ENCODE measurements at regions not wholly inside any gene's neighbourhood (a gene's known extent, or its start where the extent isn't known, plus 50 kb on each side); places are given as distances from the start of the nearest gene placed in this dataset.

GRCh38 chr20:6395695-6396094 lies 272.9 kb upstream of the FERMT1 start:
- TF ChIP-seq, protein P1, sequence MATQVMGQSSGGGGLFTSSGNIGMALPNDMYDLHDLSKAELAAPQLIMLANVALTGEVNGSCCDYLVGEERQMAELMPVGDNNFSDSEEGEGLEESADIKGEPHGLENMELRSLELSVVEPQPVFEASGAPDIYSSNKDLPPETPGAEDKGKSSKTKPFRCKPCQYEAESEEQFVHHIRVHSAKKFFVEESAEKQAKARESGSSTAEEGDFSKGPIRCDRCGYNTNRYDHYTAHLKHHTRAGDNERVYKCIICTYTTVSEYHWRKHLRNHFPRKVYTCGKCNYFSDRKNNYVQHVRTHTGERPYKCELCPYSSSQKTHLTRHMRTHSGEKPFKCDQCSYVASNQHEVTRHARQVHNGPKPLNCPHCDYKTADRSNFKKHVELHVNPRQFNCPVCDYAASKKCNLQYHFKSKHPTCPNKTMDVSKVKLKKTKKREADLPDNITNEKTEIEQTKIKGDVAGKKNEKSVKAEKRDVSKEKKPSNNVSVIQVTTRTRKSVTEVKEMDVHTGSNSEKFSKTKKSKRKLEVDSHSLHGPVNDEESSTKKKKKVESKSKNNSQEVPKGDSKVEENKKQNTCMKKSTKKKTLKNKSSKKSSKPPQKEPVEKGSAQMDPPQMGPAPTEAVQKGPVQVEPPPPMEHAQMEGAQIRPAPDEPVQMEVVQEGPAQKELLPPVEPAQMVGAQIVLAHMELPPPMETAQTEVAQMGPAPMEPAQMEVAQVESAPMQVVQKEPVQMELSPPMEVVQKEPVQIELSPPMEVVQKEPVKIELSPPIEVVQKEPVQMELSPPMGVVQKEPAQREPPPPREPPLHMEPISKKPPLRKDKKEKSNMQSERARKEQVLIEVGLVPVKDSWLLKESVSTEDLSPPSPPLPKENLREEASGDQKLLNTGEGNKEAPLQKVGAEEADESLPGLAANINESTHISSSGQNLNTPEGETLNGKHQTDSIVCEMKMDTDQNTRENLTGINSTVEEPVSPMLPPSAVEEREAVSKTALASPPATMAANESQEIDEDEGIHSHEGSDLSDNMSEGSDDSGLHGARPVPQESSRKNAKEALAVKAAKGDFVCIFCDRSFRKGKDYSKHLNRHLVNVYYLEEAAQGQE (IDR thresholded peaks at IDR 0.05; ENCODE audit: insufficient replicate concordance, low read depth) = no peak
- TF ChIP-seq POLR2AphosphoS5 (IDR thresholded peaks at IDR 0.05; ENCODE audit: low read depth) (no peak), GABPA (IDR thresholded peaks at IDR 0.05; ENCODE audit: low read depth) (no peak), SPI1 (IDR thresholded peaks at IDR 0.05; ENCODE audit: borderline replicate concordance, low read depth) (no peak)
- TF ChIP-seq, protein P2, sequence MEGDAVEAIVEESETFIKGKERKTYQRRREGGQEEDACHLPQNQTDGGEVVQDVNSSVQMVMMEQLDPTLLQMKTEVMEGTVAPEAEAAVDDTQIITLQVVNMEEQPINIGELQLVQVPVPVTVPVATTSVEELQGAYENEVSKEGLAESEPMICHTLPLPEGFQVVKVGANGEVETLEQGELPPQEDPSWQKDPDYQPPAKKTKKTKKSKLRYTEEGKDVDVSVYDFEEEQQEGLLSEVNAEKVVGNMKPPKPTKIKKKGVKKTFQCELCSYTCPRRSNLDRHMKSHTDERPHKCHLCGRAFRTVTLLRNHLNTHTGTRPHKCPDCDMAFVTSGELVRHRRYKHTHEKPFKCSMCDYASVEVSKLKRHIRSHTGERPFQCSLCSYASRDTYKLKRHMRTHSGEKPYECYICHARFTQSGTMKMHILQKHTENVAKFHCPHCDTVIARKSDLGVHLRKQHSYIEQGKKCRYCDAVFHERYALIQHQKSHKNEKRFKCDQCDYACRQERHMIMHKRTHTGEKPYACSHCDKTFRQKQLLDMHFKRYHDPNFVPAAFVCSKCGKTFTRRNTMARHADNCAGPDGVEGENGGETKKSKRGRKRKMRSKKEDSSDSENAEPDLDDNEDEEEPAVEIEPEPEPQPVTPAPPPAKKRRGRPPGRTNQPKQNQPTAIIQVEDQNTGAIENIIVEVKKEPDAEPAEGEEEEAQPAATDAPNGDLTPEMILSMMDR (IDR thresholded peaks at IDR 0.05; ENCODE audit: insufficient read depth, low read length) = no peak
- peaks cover 4% of the 10 kb centered on the region for H3K27me3 ChIP-seq (ENCODE audit: insufficient read depth, poor library complexity, severe bottlenecking)
- no peak overlapping the region for H3K4me3 ChIP-seq (replicated peaks; ENCODE audit: insufficient read depth, low read length)
- peak in 1 of 2 experiments; percentile 22 for DNase-seq (ENCODE audit: low read depth in 1 of 2, low spot score in 1 of 2)
- no peak overlapping the region for H3K27ac ChIP-seq (replicated peaks)

DNA sequence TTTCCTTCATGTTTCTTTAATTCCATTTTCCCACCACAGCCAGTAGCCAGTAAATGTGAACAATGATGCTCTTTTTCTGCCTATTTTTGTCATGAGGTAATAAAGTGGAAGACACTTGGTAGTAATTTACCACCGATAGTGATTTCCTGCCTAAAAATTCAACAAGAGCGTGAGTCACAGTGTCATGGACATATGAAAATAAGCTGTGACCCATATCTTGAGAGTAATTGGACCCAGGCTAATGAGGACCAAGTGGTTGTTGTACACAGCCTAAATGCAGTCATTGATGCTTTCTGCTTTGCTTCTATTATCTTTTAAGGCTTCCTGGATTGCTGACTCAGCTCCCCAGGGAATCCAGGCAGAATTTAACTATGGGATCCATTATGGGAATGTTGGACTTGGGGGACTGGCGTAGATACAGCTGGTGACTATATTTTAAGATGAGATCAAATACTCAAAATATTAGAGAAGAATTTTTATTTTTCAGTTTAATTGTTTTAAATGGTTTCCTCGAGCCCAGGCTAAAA lies 265.9 kb upstream of the FERMT1 start:
- no peak for TF ChIP-seq GABPA (IDR thresholded peaks at IDR 0.05; ENCODE audit: low read depth)
- no peak for TF ChIP-seq POLR2AphosphoS5 (IDR thresholded peaks at IDR 0.05; ENCODE audit: low read depth)
- TF ChIP-seq, protein P2 (IDR thresholded peaks at IDR 0.05; ENCODE audit: insufficient read depth, low read length) = no peak
- no peak for TF ChIP-seq SPI1 (IDR thresholded peaks at IDR 0.05; ENCODE audit: borderline replicate concordance, low read depth)
- TF ChIP-seq, protein P1 (IDR thresholded peaks at IDR 0.05; ENCODE audit: insufficient replicate concordance, low read depth) = no peak
- DNase-seq (ENCODE audit: low read depth in 1 of 2, low spot score in 1 of 2) = no peak
- no peak overlapping the region for H3K27ac ChIP-seq (replicated peaks)
- peaks cover 2% of the 10 kb centered on the region for H3K27me3 ChIP-seq (ENCODE audit: insufficient read depth, poor library complexity, severe bottlenecking)
- no peak overlapping the region for H3K4me3 ChIP-seq (replicated peaks; ENCODE audit: insufficient read depth, low read length)

GRCh38 chr20:6384956-6385486 lies 262.2 kb upstream of the FERMT1 start:
- no peak for TF ChIP-seq POLR2AphosphoS5 (IDR thresholded peaks at IDR 0.05; ENCODE audit: low read depth)
- TF ChIP-seq SPI1 (IDR thresholded peaks at IDR 0.05; ENCODE audit: borderline replicate concordance, low read depth) = no peak
- no peak for TF ChIP-seq GABPA (IDR thresholded peaks at IDR 0.05; ENCODE audit: low read depth)
- TF ChIP-seq, protein P2 (IDR thresholded peaks at IDR 0.05; ENCODE audit: insufficient read depth, low read length) = no peak
- TF ChIP-seq, protein P1 (IDR thresholded peaks at IDR 0.05; ENCODE audit: insufficient replicate concordance, low read depth) = no peak
- Histone ChIP-seq H3K27ac (replicated peaks) (no peak overlapping the region), H3K4me3 (replicated peaks; ENCODE audit: insufficient read depth, low read length) (no peak overlapping the region), H3K27me3 (ENCODE audit: insufficient read depth, poor library complexity, severe bottlenecking) (peaks cover 4% of the 10 kb centered on the region)
- no peak for DNase-seq (ENCODE audit: low read depth in 1 of 2, low spot score in 1 of 2)

Measured in HL-60 (cell line).